Activated T-helper 2 cell treated with anti-CD3 and anti-CD28 coated beads, Interferon-gamma antibody, Interleukin-2, Interleukin-4, amounts not matched to agents 10 μg/mL and 5 μg/mL and 100 μg/mL, durations not matched to agents 14 hours and 24 hours and 36 hours (primary cell): ENCODE measurements at regions not wholly inside any gene's neighbourhood (a gene's known extent, or its start where the extent isn't known, plus 50 kb on each side); places are given as distances from the start of the nearest gene placed in this dataset.
A peak's percentile ranks its signal among the peaks of the same experiment; 100 is the strongest.

ENCODE experiments used
- DNase-seq: peaks from one replicate; pipeline ENCODE4 v3.0.0; 2021; ENCODE audit warnings: low spot score
- H3K27ac Mint-ChIP-seq: one replicate; pipeline ENCODE4 v1.8.0; 2021; ENCODE audit warnings: mixed read lengths
- H3K27me3 Mint-ChIP-seq: one replicate; pipeline ENCODE4 v1.8.0; 2021; ENCODE audit warnings: low read depth, mixed read lengths
- H3K36me3 Mint-ChIP-seq: one replicate; pipeline ENCODE4 v1.8.0; 2021; ENCODE audit warnings: low read depth, mixed read lengths
- H3K4me1 Mint-ChIP-seq: one replicate; pipeline ENCODE4 v1.8.0; 2021; ENCODE audit warnings: low read depth, mixed read lengths
- H3K4me3 Mint-ChIP-seq: one replicate; pipeline ENCODE4 v1.8.0; 2021; ENCODE audit warnings: low read depth, mild to moderate bottlenecking, moderate library complexity, mixed read lengths
- H3K9me3 Mint-ChIP-seq: one replicate; pipeline ENCODE4 v1.8.0; 2021; ENCODE audit warnings: mixed read lengths
- intact Hi-C: fragments of 100-400 bp; cut with micrococcal nuclease; formaldehyde crosslinking; loops from one replicate; pipeline ENCODE4 v1.15.1; 2023

GRCh38 chr6:100261486-100261885 is 203.2 kb downstream of the SIM1 start:
- Mint-ChIP-seq H3K4me1 (peaks cover 14% of the 10 kb centered on the region), H3K36me3 (no peaks in the 10 kb centered on the region), H3K27ac (no peak overlapping the region), H3K4me3 (no peak overlapping the region), H3K27me3 (peaks cover 9% of the 10 kb centered on the region), H3K9me3 (no peaks in the 10 kb centered on the region)
- no peak for DNase-seq
- intact Hi-C loops, result no loop called here

- Mint-ChIP-seq H3K36me3 (no peaks in the 10 kb centered on the region), H3K27ac (no peak overlapping the region), H3K9me3 (no peaks in the 10 kb centered on the region), H3K27me3 (peaks cover 9% of the 10 kb centered on the region), H3K4me1 (peaks cover 14% of the 10 kb centered on the region), H3K4me3 (no peak overlapping the region)
- intact Hi-C loops, result no loop called here
- no peak for DNase-seq
Measured at GRCh38 chr6:100260584-100260983, 204.1 kb downstream of the SIM1 start.

GRCh38 chr6:100259865-100260264 is 204.9 kb downstream of the SIM1 start:
- no peak for DNase-seq
- H3K4me3 Mint-ChIP-seq, result no peak overlapping the region
- no peak overlapping the region for H3K27ac Mint-ChIP-seq
- no peaks in the 10 kb centered on the region for H3K9me3 Mint-ChIP-seq
- H3K27me3 Mint-ChIP-seq, result peaks cover 5% of the 10 kb centered on the region
- H3K36me3 Mint-ChIP-seq, result no peaks in the 10 kb centered on the region
- intact Hi-C loops, result loop anchor here (2.0 to 10.0 kb wide), 2 partner anchors 29 to 65 kb away; no protein-coding TSS in a partner anchor
- peaks cover 14% of the 10 kb centered on the region for H3K4me1 Mint-ChIP-seq

GRCh38 chr6:100258752-100259151 is 206.0 kb downstream of the SIM1 start:
- intact Hi-C loops, result loop anchor here (2.0 to 10.0 kb wide), 2 partner anchors 28 to 66 kb away; no protein-coding TSS in a partner anchor
- no peak for DNase-seq
- Mint-ChIP-seq H3K27ac (no peak overlapping the region), H3K27me3 (peaks cover 5% of the 10 kb centered on the region), H3K9me3 (no peaks in the 10 kb centered on the region), H3K4me1 (peaks cover 18% of the 10 kb centered on the region), H3K36me3 (no peaks in the 10 kb centered on the region), H3K4me3 (no peak overlapping the region)

GRCh38 chr6:100257793-100258395 is 206.8 kb downstream of the SIM1 start:
- Mint-ChIP-seq H3K9me3 (no peaks in the 10 kb centered on the region), H3K36me3 (no peaks in the 10 kb centered on the region), H3K27ac (no peak overlapping the region), H3K4me1 (peaks cover 18% of the 10 kb centered on the region), H3K4me3 (peak overlapping the region; percentile 54), H3K27me3 (peaks cover 5% of the 10 kb centered on the region)
- DNase-seq, result no peak
- intact Hi-C loops, result loop anchor here (2.0 to 10.0 kb wide), 2 partner anchors 27 to 67 kb away; no protein-coding TSS in a partner anchor

- no peak overlapping the region for H3K4me3 Mint-ChIP-seq
- H3K36me3 Mint-ChIP-seq, result no peaks in the 10 kb centered on the region
- peaks cover 3% of the 10 kb centered on the region for H3K27me3 Mint-ChIP-seq
- intact Hi-C loops, result loop anchor here (10.0 kb wide), 1 partner anchor 69 kb away; no protein-coding TSS in a partner anchor
- no peak overlapping the region for H3K27ac Mint-ChIP-seq
- H3K4me1 Mint-ChIP-seq, result peaks cover 15% of the 10 kb centered on the region
- no peak for DNase-seq
- no peaks in the 10 kb centered on the region for H3K9me3 Mint-ChIP-seq
Measured at GRCh38 chr6:100255701-100256100, 209.0 kb downstream of the SIM1 start.

GRCh38 chr6:100247123-100247522 is 217.6 kb downstream of the SIM1 start:
- Mint-ChIP-seq H3K4me1 (peaks cover 1% of the 10 kb centered on the region), H3K27me3 (peaks cover 14% of the 10 kb centered on the region), H3K4me3 (no peak overlapping the region), H3K27ac (no peak overlapping the region), H3K36me3 (no peaks in the 10 kb centered on the region), H3K9me3 (no peaks in the 10 kb centered on the region)
- intact Hi-C loops, result no loop called here
- DNase-seq, result no peak

- no peak overlapping the region for H3K4me3 Mint-ChIP-seq
- no peak overlapping the region for H3K27ac Mint-ChIP-seq
- H3K4me1 Mint-ChIP-seq, result peaks cover 1% of the 10 kb centered on the region
- peaks cover 20% of the 10 kb centered on the region for H3K27me3 Mint-ChIP-seq
- no peaks in the 10 kb centered on the region for H3K36me3 Mint-ChIP-seq
- H3K9me3 Mint-ChIP-seq, result no peaks in the 10 kb centered on the region
- DNase-seq, result no peak
- intact Hi-C loops, result no loop called here
Measured at GRCh38 chr6:100246206-100246605, 218.5 kb downstream of the SIM1 start.

GRCh38 chr6:100240798-100241197 is 223.9 kb downstream of the SIM1 start:
- H3K4me3 Mint-ChIP-seq, result no peak overlapping the region
- H3K27ac Mint-ChIP-seq, result no peak overlapping the region
- no peaks in the 10 kb centered on the region for H3K9me3 Mint-ChIP-seq
- intact Hi-C loops, result no loop called here
- peaks cover 41% of the 10 kb centered on the region for H3K27me3 Mint-ChIP-seq
- H3K4me1 Mint-ChIP-seq, result peaks cover 1% of the 10 kb centered on the region
- no peaks in the 10 kb centered on the region for H3K36me3 Mint-ChIP-seq
- no peak for DNase-seq

GRCh38 chr6:100237821-100238220 is 226.9 kb downstream of the SIM1 start:
- no peaks in the 10 kb centered on the region for H3K36me3 Mint-ChIP-seq
- H3K27me3 Mint-ChIP-seq, result peaks cover 40% of the 10 kb centered on the region
- no peak overlapping the region for H3K4me3 Mint-ChIP-seq
- H3K27ac Mint-ChIP-seq, result no peak overlapping the region
- peaks cover 2% of the 10 kb centered on the region for H3K4me1 Mint-ChIP-seq
- no peaks in the 10 kb centered on the region for H3K9me3 Mint-ChIP-seq
- no peak for DNase-seq
- intact Hi-C loops, result no loop called here

GRCh38 chr6:100236389-100236788 is 228.3 kb downstream of the SIM1 start:
- H3K27me3 Mint-ChIP-seq, result peaks cover 35% of the 10 kb centered on the region
- no peak overlapping the region for H3K4me3 Mint-ChIP-seq
- H3K27ac Mint-ChIP-seq, result no peak overlapping the region
- no peaks in the 10 kb centered on the region for H3K9me3 Mint-ChIP-seq
- no peak for DNase-seq
- no peaks in the 10 kb centered on the region for H3K36me3 Mint-ChIP-seq
- intact Hi-C loops, result no loop called here
- H3K4me1 Mint-ChIP-seq, result peaks cover 2% of the 10 kb centered on the region

- Mint-ChIP-seq H3K36me3 (no peaks in the 10 kb centered on the region), H3K4me3 (no peak overlapping the region), H3K9me3 (no peaks in the 10 kb centered on the region), H3K4me1 (peaks cover 9% of the 10 kb centered on the region), H3K27ac (no peak overlapping the region), H3K27me3 (peaks cover 30% of the 10 kb centered on the region)
- DNase-seq, result no peak
- intact Hi-C loops, result no loop called here
Measured at GRCh38 chr6:100235631-100236030, 229.1 kb downstream of the SIM1 start.

- Mint-ChIP-seq H3K4me3 (no peak overlapping the region), H3K4me1 (peaks cover 18% of the 10 kb centered on the region), H3K36me3 (no peaks in the 10 kb centered on the region), H3K27ac (no peak overlapping the region), H3K9me3 (no peaks in the 10 kb centered on the region), H3K27me3 (peaks cover 26% of the 10 kb centered on the region)
- DNase-seq, result no peak
- intact Hi-C loops, result no loop called here
Measured at GRCh38 chr6:100234625-100235024, 230.1 kb downstream of the SIM1 start.
